ENCODE measurements at regions not wholly inside any gene's neighbourhood (a gene's known extent, or its start where the extent isn't known, plus 50 kb on each side); places are given as distances from the start of the nearest gene placed in this dataset.

DNA sequence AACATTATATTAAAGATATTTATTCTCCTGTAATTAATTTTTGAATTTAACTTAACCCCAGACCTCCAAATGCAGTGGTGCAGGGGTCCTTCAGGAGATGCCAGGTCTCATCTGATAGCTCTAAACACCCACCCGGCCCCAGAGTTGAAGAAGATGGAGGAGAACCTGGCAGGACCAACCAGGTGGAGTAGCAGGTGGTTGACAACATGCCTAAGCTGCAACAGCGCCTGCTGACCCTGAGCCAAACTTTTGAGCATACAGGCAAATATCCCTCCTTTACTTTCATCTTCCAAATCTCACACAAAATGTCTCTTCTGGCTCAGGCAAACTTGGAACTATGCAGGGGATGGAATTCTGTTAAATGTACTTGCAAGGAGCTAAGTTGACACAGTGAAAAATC lies 145.3 kb upstream of the TCF21 start:
- TF ChIP-seq, protein P1, sequence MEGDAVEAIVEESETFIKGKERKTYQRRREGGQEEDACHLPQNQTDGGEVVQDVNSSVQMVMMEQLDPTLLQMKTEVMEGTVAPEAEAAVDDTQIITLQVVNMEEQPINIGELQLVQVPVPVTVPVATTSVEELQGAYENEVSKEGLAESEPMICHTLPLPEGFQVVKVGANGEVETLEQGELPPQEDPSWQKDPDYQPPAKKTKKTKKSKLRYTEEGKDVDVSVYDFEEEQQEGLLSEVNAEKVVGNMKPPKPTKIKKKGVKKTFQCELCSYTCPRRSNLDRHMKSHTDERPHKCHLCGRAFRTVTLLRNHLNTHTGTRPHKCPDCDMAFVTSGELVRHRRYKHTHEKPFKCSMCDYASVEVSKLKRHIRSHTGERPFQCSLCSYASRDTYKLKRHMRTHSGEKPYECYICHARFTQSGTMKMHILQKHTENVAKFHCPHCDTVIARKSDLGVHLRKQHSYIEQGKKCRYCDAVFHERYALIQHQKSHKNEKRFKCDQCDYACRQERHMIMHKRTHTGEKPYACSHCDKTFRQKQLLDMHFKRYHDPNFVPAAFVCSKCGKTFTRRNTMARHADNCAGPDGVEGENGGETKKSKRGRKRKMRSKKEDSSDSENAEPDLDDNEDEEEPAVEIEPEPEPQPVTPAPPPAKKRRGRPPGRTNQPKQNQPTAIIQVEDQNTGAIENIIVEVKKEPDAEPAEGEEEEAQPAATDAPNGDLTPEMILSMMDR (IDR thresholded peaks at IDR 0.05; ENCODE audit: low read depth, low read length, poor library complexity, severe bottlenecking) = no peak
- TF ChIP-seq EZH2phosphoT487 (IDR thresholded peaks at IDR 0.05; ENCODE audit: borderline replicate concordance, low read length) = no peak
- Histone ChIP-seq H3K27ac (ENCODE audit: low read depth, low read length) (no peak overlapping the region), H3K79me2 (ENCODE audit: control insufficient read depth, low read length) (no peaks in the 10 kb centered on the region), H3K36me3 (ENCODE audit: control insufficient read depth, low read length) (no peaks in the 10 kb centered on the region), H4K20me1 (ENCODE audit: control insufficient read depth, insufficient read depth, low read depth, low read length) (no peaks in the 10 kb centered on the region), H3K4me3 (ENCODE audit: low read length) (no peak overlapping the region), H3K9me2 (replicated peaks; ENCODE audit: control insufficient read depth, low read length) (no peaks in the 10 kb centered on the region), H3K4me1 (ENCODE audit: control insufficient read depth, low read length) (no peaks in the 10 kb centered on the region), H3K4me2 (ENCODE audit: low read length) (no peak overlapping the region), H3F3A (ENCODE audit: control insufficient read depth, insufficient read depth) (no peaks in the 10 kb centered on the region), H3K27me3 (ENCODE audit: control insufficient read depth, low read length) (no peaks in the 10 kb centered on the region), H3K9me3 (ENCODE audit: control insufficient read depth, insufficient read depth, low read length) (no peaks in the 10 kb centered on the region)

DNA sequence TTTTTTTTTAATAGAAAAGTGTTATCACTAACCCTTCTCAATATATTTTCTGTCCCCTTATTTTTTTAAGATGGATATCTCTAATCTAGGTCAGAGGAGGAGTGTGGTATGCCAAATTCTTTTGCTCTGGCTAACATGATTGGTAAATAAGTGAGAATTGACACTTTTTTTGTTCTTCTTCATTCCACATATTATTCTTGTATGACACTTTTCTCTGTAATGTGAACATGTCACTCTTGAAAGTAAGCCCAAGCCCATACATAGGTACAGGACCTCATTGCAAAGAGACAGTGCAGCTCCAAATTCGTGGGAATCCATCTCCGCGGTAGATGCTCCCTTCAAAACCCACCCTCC lies 142.5 kb upstream of the TCF21 start:
- Histone ChIP-seq H3K4me1 (ENCODE audit: control insufficient read depth, low read length) (no peaks in the 10 kb centered on the region), H3K9me2 (replicated peaks; ENCODE audit: control insufficient read depth, low read length) (no peaks in the 10 kb centered on the region), H3K4me2 (ENCODE audit: low read length) (no peak overlapping the region), H3K27me3 (ENCODE audit: control insufficient read depth, low read length) (no peaks in the 10 kb centered on the region), H3F3A (ENCODE audit: control insufficient read depth, insufficient read depth) (no peaks in the 10 kb centered on the region), H4K20me1 (ENCODE audit: control insufficient read depth, insufficient read depth, low read depth, low read length) (no peaks in the 10 kb centered on the region), H3K9me3 (ENCODE audit: control insufficient read depth, insufficient read depth, low read length) (no peaks in the 10 kb centered on the region), H3K27ac (ENCODE audit: low read depth, low read length) (no peak overlapping the region), H3K4me3 (ENCODE audit: low read length) (no peak overlapping the region), H3K36me3 (ENCODE audit: control insufficient read depth, low read length) (no peaks in the 10 kb centered on the region), H3K79me2 (ENCODE audit: control insufficient read depth, low read length) (no peaks in the 10 kb centered on the region)
- TF ChIP-seq, protein P1 (IDR thresholded peaks at IDR 0.05; ENCODE audit: low read depth, low read length, poor library complexity, severe bottlenecking) = no peak
- TF ChIP-seq EZH2phosphoT487 (IDR thresholded peaks at IDR 0.05; ENCODE audit: borderline replicate concordance, low read length) = no peak

DNA sequence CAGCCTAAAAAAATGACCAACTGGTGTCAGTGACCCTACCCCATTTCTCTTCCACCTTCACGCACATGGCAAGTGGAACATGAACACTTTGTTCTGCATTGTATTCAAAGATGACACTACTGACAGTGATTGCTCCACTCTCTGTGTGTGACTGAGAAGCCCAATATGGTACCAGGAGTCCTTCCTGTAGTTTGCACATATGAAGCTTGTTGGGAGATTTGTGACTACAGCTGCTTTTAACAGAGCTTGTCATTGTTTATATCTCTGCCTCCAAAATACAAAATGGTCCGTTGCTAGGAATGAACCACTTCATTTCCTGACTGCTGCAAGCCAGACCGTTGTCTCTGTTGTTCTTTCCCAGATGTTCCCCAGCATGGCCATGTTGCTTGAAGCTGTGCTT lies 140.3 kb upstream of the TCF21 start:
- Histone ChIP-seq H3K4me3 (ENCODE audit: low read length) (no peak overlapping the region), H3K4me2 (ENCODE audit: low read length) (no peak overlapping the region), H3K9me2 (replicated peaks; ENCODE audit: control insufficient read depth, low read length) (no peaks in the 10 kb centered on the region), H3K9me3 (ENCODE audit: control insufficient read depth, insufficient read depth, low read length) (no peaks in the 10 kb centered on the region), H3K27me3 (ENCODE audit: control insufficient read depth, low read length) (no peaks in the 10 kb centered on the region), H3F3A (ENCODE audit: control insufficient read depth, insufficient read depth) (no peaks in the 10 kb centered on the region), H3K4me1 (ENCODE audit: control insufficient read depth, low read length) (no peaks in the 10 kb centered on the region), H3K27ac (ENCODE audit: low read depth, low read length) (no peak overlapping the region), H3K79me2 (ENCODE audit: control insufficient read depth, low read length) (no peaks in the 10 kb centered on the region), H3K36me3 (ENCODE audit: control insufficient read depth, low read length) (no peaks in the 10 kb centered on the region), H4K20me1 (ENCODE audit: control insufficient read depth, insufficient read depth, low read depth, low read length) (no peaks in the 10 kb centered on the region)
- no peak for TF ChIP-seq EZH2phosphoT487 (IDR thresholded peaks at IDR 0.05; ENCODE audit: borderline replicate concordance, low read length)
- TF ChIP-seq, protein P1 (IDR thresholded peaks at IDR 0.05; ENCODE audit: low read depth, low read length, poor library complexity, severe bottlenecking) = no peak

DNA sequence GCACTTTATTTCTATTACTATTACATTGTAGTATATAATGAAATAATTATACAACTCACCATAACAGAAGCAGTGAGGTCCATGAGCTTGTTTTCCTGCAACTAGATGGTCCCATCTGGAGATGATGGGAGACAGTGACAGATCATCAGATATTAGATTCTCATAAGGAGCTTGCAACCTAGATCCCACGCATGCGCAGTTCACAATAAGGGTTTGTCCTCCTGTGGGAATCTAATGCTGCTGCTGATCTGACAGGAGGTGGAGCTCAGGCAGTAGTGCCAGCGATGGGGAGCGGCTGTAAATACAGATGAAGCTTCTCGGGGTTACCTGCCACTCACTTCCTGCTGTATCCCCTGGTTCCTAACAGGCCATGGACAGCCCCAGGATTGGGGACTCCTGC lies 139.5 kb upstream of the TCF21 start:
- no peak overlapping the region for H3K4me2 ChIP-seq (ENCODE audit: low read length)
- H3K4me1 ChIP-seq (ENCODE audit: control insufficient read depth, low read length) = no peaks in the 10 kb centered on the region
- H3K27ac ChIP-seq (ENCODE audit: low read depth, low read length) = no peak overlapping the region
- H3K79me2 ChIP-seq (ENCODE audit: control insufficient read depth, low read length) = no peaks in the 10 kb centered on the region
- no peak overlapping the region for H3K4me3 ChIP-seq (ENCODE audit: low read length)
- H3K9me3 ChIP-seq (ENCODE audit: control insufficient read depth, insufficient read depth, low read length) = no peaks in the 10 kb centered on the region
- no peaks in the 10 kb centered on the region for H3K27me3 ChIP-seq (ENCODE audit: control insufficient read depth, low read length)
- no peaks in the 10 kb centered on the region for H3K36me3 ChIP-seq (ENCODE audit: control insufficient read depth, low read length)
- H3K9me2 ChIP-seq (replicated peaks; ENCODE audit: control insufficient read depth, low read length) = no peaks in the 10 kb centered on the region
- H3F3A ChIP-seq (ENCODE audit: control insufficient read depth, insufficient read depth) = no peaks in the 10 kb centered on the region
- H4K20me1 ChIP-seq (ENCODE audit: control insufficient read depth, insufficient read depth, low read depth, low read length) = no peaks in the 10 kb centered on the region
- TF ChIP-seq, protein P1 (IDR thresholded peaks at IDR 0.05; ENCODE audit: low read depth, low read length, poor library complexity, severe bottlenecking) = no peak
- no peak for TF ChIP-seq EZH2phosphoT487 (IDR thresholded peaks at IDR 0.05; ENCODE audit: borderline replicate concordance, low read length)
